Fibroblast of villous mesenchyme (primary cell): ENCODE measurements at regions not wholly inside any gene's neighbourhood (a gene's known extent, or its start where the extent isn't known, plus 50 kb on each side); places are given as distances from the start of the nearest gene placed in this dataset.
A peak's percentile ranks its signal among the peaks of the same experiment; 100 is the strongest.

Source experiments
- DNase-seq: peaks from one replicate; pipeline ENCODE4 v3.0.0-alpha.2; 2010; ENCODE audit warnings: low read depth
- H3K4me3 ChIP-seq: 2 replicates; pipeline ENCODE4 v1.5.1; 2011; ENCODE audit warnings: low read depth, mild to moderate bottlenecking, low read length
- CTCF ChIP-seq: IDR thresholded peaks from 2 replicates; pipeline ENCODE4 v1.5.1; 2012; ENCODE audit warnings: low read depth, mild to moderate bottlenecking, low read length; ENCODE audit not compliant: insufficient read depth

- TF ChIP-seq CTCF, result no peak
- H3K4me3 ChIP-seq, result no peak overlapping the region
- no peak for DNase-seq
These were observed 225.9 kb downstream of the C1D start for GRCh38 chr2:67836866-67837265.

GRCh38 chr2:67838205-67838604 lies 224.6 kb downstream of the C1D start:
- DNase-seq, result no peak
- TF ChIP-seq CTCF, result no peak
- no peak overlapping the region for H3K4me3 ChIP-seq

GRCh38 chr2:67839242-67839641 lies 223.6 kb downstream of the C1D start:
- DNase-seq, result no peak
- no peak overlapping the region for H3K4me3 ChIP-seq
- TF ChIP-seq CTCF, result no peak

- no peak for TF ChIP-seq CTCF
- no peak for DNase-seq
- no peak overlapping the region for H3K4me3 ChIP-seq
These were observed 223.1 kb downstream of the C1D start for GRCh38 chr2:67839668-67840067.

GRCh38 chr2:67840460-67841068 lies 222.2 kb downstream of the C1D start:
- DNase-seq, result peak; percentile 76
- no peak overlapping the region for H3K4me3 ChIP-seq
- TF ChIP-seq CTCF, result peak; percentile 82

GRCh38 chr2:67841711-67842110 lies 221.1 kb downstream of the C1D start:
- H3K4me3 ChIP-seq, result no peak overlapping the region
- no peak for TF ChIP-seq CTCF
- no peak for DNase-seq

- no peak for TF ChIP-seq CTCF
- no peak overlapping the region for H3K4me3 ChIP-seq
- no peak for DNase-seq
These were observed 220.3 kb downstream of the C1D start for GRCh38 chr2:67842375-67842959.
